ENCODE measurements at regions not wholly inside any gene's neighbourhood (a gene's known extent, or its start where the extent isn't known, plus 50 kb on each side); places are given as distances from the start of the nearest gene placed in this dataset.

- DNase-seq (ENCODE audit: low spot score) (no peak), ATAC-seq (no peak)
- Mint-ChIP-seq H3K36me3 (no peaks in the 10 kb centered on the region), H3K9me3 (peaks cover 13% of the 10 kb centered on the region), H3K27me3 (ENCODE audit: low read depth) (no peaks in the 10 kb centered on the region), H3K27ac (no peak overlapping the region), H3K4me1 (no peaks in the 10 kb centered on the region), H3K4me3 (no peak overlapping the region)
- ChIA-PET CTCF (no interaction called here), POLR2A (no interaction called here)
- no peak for TF ChIP-seq ZNF138 (CRISPR knock-in tag; conservative IDR thresholded peaks at IDR 0.05)
- TF ChIP-seq ZNF416 (CRISPR knock-in tag; IDR thresholded peaks at IDR 0.05): no peak
- no peak for TF ChIP-seq SMAD3 (CRISPR knock-in tag; IDR thresholded peaks at IDR 0.05; ENCODE audit: borderline replicate concordance)
- no peak for TF ChIP-seq FOXP1 (CRISPR knock-in tag; IDR thresholded peaks at IDR 0.05; ENCODE audit: borderline replicate concordance)
- no peak for TF ChIP-seq ZBTB21 (CRISPR knock-in tag; IDR thresholded peaks at IDR 0.05; ENCODE audit: borderline replicate concordance)
These were observed 807.0 kb upstream of the SOX9 start for GRCh38 chr17:71313866-71314265.

- ChIA-PET CTCF (no interaction called here), POLR2A (no interaction called here)
- H3K4me3 Mint-ChIP-seq: no peak overlapping the region
- H3K9me3 Mint-ChIP-seq: no peaks in the 10 kb centered on the region
- TF ChIP-seq CBFB (CRISPR knock-in tag; IDR thresholded peaks at IDR 0.05; ENCODE audit: low read depth): no peak
- TF ChIP-seq ZNF532 (CRISPR knock-in tag; IDR thresholded peaks at IDR 0.05; ENCODE audit: borderline replicate concordance): no peak
- no peak for TF ChIP-seq MLX (CRISPR knock-in tag; IDR thresholded peaks at IDR 0.05)
- no peak for TF ChIP-seq TEAD1 (CRISPR knock-in tag; IDR thresholded peaks at IDR 0.05)
- TF ChIP-seq SOX15 (CRISPR knock-in tag; IDR thresholded peaks at IDR 0.05): no peak
- no peak for TF ChIP-seq NFE2L1 (CRISPR knock-in tag; IDR thresholded peaks at IDR 0.05)
- TF ChIP-seq ZNF416 (CRISPR knock-in tag; IDR thresholded peaks at IDR 0.05): no peak
- no peak for TF ChIP-seq OVOL2 (CRISPR knock-in tag; IDR thresholded peaks at IDR 0.05; ENCODE audit: borderline replicate concordance)
- no peak for TF ChIP-seq TEAD4 (CRISPR knock-in tag; IDR thresholded peaks at IDR 0.05)
- no peak for TF ChIP-seq FOXK1 (CRISPR knock-in tag; IDR thresholded peaks at IDR 0.05)
- TF ChIP-seq RELA (CRISPR knock-in tag; IDR thresholded peaks at IDR 0.05; ENCODE audit: borderline replicate concordance): no peak
- TF ChIP-seq E2F1 (CRISPR knock-in tag; IDR thresholded peaks at IDR 0.05): no peak
- no peak for TF ChIP-seq ZNF121 (CRISPR knock-in tag; IDR thresholded peaks at IDR 0.05)
- no peak for TF ChIP-seq PREB (CRISPR knock-in tag; IDR thresholded peaks at IDR 0.05; ENCODE audit: borderline replicate concordance)
- TF ChIP-seq CDX4 (CRISPR knock-in tag; IDR thresholded peaks at IDR 0.05; ENCODE audit: borderline replicate concordance): no peak
- TF ChIP-seq NR2C2 (CRISPR knock-in tag; IDR thresholded peaks at IDR 0.05): no peak
- TF ChIP-seq NFYB (CRISPR knock-in tag; conservative IDR thresholded peaks at IDR 0.05; ENCODE audit: low read depth): no peak
- no peaks in the 10 kb centered on the region for H3K4me1 Mint-ChIP-seq
- H3K27ac Mint-ChIP-seq: no peak overlapping the region
- H3K36me3 Mint-ChIP-seq: no peaks in the 10 kb centered on the region
- H3K27me3 Mint-ChIP-seq (ENCODE audit: low read depth): no peaks in the 10 kb centered on the region
- DNase-seq (ENCODE audit: low spot score) (no peak), ATAC-seq (no peak)
These were observed 805.3 kb upstream of the SOX9 start for GRCh38 chr17:71315568-71315967.
